NCI-H1417 (cell line): ENCODE measurements at regions not wholly inside any gene's neighbourhood (a gene's known extent, or its start where the extent isn't known, plus 50 kb on each side); places are given as distances from the start of the nearest gene placed in this dataset.
"Not testable (repeated sequence)": the region's sequence is repeated elsewhere in the genome, so short reads cannot be mapped to it uniquely, and the experiment has no call there.

Source experiments
- DNase-seq, 3 experiments: peaks; one replicate each; lab custom pipeline; 2025; lab: John Stamatoyannopoulos, UW

DNA sequence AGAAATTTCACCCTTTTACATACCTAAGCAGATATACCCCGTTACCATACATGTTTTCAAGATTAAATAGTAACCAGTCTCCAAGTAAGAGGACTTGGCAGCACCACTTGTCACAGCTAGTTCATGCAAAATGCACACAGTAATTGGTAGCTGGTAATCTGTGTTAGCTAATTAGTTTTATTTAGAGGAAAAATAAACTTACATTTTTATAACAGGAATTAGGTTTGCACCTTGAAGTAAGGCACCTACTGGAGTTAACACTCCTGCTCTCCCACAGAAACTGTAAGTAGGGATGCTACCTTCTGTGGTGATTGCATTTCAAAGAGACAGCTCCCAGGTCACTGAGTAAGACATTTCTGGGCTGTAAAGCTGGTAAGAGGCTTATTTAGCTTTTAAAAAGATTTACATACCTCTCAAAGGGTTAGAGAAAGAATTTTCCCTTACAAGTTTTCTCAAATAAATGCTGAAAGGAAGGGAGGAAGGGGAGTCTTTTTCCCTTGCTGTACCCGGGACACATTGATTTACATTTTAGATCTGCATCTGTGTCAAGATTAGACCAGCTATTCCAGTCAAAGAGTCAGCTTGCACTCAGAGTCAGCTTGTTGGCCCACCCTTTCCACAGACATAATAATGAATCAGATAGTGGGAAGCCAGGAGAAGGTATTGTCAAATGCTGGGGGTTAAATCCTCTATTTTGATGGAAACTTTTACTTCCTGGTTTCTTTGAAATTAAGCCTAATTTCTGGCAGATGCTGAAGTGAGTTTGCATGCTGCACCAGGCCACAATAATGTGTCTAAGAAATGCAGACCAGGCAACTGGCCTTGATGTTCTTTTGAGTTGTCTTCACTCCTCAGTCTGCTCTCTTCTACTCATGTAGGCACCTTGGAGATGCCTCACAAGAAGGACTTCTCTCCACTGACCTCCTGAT lies 77.6 kb upstream of the CHD2 start:
- DNase-seq, result peak in 2 of 3 experiments; percentile 38 to 72

DNA sequence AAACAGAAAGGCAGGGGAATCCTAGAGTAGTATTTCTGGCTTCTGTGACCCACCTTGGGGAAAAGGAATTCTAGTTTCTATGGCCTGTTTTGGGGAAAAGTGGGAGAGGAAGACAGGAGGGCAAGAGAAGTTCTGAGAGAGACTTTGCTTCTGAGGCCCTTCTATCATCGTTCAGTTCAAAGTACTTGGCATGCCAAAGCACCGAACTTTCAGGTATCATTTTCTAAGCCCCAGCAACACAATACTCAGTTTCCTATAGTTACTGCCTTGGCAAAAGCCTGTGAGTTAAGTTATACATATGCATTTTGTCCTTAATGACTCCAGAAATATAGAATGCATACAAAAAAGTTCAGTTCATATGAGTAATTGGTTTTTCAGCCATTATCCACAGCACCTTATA lies 74.1 kb upstream of the CHD2 start:
- no peak for DNase-seq

DNA sequence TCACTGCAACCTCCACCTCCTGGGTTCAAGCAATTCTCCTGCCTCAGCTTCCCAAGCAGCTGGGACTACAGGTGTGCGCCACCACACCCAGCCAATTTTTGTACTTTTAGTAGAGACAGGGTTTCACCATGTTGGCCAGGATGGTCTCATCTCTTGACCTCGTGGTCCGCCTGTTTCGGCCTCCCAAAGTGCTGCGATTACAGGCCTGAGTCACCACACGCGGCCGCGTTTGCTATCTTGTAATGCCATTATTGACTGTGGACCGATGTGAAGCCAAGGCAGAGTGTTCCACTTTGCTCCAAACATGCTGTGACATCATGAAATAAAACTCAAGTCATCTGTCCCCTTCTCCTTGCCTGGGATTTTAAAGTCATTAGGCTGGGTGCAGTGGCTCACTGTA lies 72.1 kb upstream of the CHD2 start:
- DNase-seq, result not testable (repeated sequence)

DNA sequence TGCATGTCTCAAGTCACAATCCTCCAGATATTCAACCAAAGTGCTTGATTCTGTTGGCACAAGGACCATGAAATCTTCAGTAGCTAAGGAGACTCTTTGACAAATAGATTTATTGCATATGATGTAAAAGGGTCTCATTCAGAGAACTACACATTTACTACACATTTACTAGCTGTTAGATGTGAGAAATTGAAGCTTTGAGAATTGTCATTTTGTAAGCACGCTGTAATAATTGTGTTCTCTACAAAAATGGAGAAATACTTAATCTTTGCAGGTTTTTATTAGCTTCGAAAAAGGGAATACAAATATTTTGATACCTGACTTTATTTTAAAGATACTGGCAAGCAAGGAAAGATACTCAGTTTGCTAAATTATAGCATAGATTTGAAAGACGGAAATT lies 70.2 kb upstream of the CHD2 start:
- no peak for DNase-seq

DNA sequence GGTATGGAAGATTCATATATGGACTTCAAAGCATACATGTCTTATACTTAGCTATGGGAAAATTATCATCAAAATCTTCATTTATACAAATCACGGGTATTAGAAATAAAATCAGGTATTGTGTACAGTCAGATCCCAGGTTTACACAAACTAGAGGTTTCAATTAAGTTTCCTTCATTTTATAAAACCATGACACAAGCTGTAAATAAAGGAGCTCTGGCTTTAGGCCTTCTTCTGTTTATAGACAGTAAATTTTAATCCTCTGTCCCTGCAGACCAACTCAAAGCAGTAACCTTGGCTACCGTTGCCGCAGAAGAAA lies 68.8 kb upstream of the CHD2 start:
- DNase-seq, result no peak

DNA sequence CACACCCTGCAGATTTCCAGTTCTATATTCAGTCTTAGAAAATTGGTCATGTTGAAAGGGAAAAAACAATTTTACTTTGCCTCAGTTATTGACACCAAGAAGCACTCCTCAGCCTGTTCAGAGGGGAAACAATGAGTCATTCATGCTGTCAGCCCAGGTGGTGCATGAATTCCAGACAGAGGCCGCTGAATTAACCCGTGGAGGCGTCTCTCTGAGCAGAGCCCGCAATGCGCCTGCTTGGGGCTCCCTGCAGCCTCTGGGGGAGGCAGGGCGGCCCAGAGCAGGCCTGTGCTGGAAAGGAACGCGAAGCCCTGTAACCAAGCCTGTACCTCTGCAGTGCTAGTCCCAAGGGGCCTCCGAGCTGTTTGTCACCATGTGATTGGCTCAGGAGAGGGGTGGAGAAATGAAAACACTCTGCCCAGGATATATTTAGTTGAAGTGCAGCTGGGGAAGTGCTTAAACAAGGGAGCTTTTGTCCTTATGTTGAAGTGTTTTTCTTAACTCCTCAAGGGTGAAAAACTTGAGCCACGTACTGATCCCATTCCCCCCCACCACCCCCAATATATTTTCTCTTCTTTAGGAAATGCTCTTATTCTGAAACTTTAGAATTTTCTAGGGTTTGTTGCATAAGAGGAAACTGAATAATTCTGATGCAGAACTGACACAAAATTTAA lies 68.3 kb upstream of the CHD2 start:
- peak; percentile 98 to 100 (median 100) for DNase-seq

DNA sequence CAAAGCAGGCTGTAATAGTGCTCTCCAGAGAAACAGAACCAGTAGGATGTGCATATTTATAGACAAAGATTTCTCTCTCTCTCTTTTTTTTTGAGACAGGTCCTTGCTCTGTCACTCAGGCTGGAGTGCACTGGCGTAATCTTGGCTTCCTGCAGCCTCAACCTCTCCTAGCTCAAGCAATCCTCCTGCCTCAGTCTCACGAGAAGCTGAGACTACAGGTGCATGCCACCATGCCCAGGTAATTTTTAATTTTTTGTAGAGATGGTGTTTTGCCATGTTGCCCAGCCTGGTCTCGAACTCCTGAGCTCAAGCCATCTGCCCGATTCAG lies 67.1 kb upstream of the CHD2 start:
- DNase-seq, result no peak

DNA sequence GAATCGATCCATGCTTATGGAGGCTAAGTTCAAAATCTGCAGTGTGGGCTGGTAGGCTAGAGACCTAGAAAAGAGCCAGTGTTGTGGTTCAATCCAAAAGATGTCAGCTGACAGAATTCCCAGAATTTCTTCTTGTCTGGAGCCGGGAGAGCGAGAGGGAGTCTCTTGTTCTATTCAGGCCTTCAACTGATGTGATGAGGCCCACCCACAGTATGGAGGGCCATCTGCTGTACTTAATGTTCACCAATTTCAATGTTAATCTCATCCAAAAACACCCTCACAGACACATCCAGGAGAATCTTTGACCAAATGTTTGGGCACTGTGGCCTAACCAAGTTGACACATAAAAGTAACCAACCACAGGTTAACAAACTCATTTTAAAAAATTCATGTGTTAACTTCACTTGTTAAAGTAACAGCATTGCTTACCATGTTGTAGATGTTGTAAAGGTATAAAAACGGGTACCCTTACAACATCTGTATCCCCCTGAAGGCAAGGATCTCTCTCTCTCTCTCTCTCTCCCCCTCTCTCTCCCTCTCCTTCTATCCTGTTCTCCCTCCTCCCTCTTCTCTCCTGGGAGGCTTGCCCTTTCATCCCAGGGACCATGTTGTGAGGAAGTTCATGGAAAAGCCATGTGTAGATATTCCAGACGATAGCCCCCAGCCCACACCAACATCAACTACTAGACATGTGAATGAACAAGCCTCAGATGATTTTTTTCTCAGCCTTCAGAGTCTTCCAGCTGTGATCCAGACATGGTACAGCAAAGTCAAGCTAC lies 66.4 kb upstream of the CHD2 start:
- DNase-seq, result no peak

DNA sequence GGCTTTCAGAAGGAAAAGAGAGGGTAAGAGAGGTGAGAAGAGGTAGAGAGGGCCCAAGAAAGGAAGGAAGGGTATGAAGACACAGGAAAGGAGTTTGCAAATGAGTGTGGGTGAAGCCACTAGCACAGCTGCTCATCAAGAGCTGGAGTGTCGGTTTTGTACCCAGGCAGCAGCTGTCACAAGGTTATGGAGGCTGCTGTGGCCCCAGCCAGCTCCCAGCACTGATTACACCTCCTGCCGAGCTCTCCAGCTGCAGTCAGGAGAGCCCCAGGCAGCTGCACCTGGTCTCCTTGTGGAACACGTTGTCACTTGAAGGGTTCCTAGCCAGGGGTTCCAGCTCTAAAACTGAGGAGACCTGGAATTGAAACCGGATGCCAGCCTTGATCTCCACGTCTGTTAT lies 60.4 kb upstream of the CHD2 start:
- DNase-seq, result peak; percentile 91 to 96 (median 93)

DNA sequence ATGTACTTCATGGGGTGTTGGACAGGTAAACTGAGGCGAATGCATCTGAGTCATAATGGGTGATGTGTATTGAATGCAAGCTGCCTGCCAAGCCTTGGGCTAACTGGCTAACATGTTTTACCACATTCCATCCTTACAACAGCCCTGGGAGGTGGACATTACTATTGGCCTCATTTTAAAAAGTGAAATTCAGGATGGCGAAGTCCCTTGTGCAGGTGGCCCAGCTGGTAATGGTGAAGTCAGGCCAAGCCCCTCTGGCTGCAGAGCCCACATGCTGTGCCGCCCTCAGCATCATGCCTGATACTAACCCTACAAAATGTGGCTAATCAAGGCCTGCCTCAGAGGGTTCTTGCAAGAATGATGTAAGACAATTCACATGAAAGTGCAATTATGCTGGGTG lies 60.0 kb upstream of the CHD2 start:
- DNase-seq, result no peak

DNA sequence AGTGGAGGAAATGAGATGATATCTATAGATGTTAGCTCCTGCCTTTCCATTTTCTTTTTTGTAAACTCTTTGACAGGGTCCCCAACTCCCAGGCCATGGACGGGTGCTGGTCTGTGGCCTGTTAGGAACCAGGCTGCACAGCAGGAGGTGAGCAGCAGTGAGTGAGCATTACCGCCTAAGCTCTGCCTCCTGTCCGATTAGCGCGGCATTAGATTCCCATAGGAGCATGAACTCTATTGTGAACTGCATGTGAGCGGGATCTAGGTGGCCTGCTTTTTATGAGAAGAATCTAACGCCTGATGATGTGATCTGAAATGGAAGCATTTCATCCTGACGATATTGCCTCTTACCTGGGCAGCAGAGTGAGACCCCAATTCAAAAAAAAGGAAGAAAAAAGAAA lies 56.8 kb upstream of the CHD2 start:
- DNase-seq, result no peak

DNA sequence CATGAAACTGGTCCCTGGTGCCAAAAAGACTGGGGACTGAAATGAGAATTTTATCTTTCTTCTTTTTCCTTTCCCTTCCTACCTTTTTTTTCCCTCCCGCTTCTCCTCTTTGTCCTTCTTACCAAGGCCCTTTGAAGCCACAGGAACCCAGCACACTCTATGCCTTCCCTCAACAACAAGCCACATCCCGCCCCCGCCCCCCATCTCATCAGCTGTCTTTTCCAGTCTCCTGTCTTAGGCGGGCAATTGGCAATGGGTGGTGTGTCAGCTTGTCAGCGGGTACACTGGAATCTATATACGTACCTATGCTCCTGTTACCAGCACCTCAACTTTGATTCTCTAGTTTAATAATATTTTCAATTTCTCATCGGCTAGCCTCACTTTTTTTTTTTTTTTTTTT lies 56.3 kb upstream of the CHD2 start:
- DNase-seq, result no peak

DNA sequence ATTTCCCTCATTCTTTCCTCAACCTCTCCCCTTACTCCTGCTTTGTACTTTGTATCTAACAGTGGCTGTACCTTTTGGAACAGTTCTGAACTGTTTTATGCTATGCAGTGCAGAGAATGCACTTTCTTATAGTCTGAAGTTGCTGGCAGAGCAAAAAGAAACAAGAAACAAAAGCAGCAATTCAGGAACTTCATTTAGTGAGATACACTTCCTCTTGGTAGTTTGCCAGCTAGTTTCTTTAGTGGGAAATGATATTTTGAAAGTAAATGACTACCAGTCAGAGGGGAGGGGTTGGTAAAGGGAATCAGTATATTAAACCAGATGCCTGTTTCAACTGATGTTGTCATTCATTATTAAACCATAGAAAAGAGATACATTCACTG lies 55.0 kb upstream of the CHD2 start:
- no peak for DNase-seq

DNA sequence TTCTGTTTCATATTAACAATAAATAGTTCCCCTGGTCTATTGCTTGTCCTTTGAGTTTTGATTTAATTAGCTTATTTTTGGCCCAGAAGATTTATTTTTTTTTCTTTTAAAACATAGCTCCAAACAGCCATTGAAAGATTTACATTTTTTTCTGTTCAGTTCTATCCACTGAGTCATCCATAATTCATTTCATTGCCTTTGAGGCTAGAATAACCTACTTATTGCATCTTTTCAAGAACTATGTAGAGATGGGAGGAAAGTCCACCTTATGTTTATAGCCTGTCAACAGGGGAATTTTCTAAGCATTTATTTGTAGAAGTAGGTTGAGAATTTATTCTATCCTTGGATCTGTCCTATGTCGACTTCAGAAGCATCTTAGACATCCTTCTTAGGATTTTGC lies 53.4 kb upstream of the CHD2 start:
- DNase-seq, result no peak

DNA sequence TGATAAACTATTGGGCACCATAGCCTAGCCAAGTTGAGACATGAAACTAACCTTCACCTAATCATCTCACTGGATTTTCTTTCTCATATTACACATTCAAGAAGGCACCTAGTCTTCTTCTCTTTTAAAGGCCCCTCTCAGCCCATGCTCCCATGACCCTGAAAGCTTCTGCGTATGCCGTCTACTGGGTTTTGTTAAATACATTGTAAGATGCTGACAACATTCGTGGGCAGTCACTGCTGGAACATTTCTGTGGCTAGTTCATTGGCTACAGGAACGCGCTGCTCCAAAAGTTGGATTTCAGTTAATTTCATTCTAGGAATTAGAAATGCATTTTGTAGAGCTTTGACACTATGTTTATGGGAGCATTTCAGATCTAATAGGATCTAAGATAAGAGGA lies 52.3 kb upstream of the CHD2 start:
- DNase-seq, result no peak

DNA sequence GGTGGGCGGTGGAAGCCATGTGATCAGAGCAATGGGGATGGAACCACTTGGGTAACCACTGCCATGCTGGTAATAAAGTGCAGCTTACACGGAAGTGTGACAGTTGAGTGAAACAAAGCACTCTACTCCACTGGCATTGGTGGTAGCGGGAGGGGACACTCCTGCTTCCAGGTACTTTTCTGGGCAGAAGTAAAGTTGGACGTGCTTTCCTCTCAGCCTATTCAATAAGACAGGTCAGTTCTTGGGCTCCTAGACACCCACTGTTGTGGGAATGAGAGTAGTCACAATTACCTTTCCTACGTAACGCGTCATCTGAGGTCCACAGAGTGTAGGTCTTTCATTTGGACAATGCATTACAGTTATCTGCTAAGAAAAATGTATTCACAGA lies 51.7 kb upstream of the CHD2 start:
- no peak for DNase-seq

DNA sequence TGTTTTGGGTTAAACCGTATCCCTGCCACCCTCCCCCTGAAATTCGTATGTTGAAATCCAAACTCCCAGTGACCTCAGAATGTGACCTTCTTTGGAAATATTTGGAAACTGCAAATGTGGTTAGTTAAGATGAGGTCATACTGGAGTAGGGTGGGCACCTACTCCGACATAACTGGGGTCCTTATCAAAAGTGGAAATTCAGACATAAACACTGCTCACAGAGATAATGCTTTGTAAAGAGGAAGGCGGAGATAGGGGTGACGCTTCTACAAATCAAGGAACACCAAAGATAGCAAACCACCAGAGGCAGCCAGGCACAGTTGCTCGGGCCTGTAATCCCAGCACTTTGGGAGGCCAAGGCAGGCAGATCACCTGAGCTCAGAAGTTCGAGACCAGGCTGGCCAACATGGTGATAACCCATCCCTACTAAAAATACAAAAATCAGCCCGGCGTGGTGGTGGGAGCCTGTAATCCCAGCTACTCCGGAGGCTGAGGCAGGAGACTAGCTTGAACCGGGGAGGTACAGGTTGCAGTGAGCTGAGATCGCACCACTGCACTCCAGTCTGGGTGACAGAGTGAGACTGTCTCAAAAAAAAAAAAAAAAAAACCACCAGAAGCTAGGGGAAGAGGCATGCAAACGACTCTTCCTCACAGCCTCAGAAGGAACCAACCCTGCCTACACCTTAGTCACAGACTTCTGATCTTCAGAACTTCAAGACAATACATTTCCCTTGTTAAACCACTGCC lies 51.1 kb upstream of the CHD2 start:
- DNase-seq, result no peak

DNA sequence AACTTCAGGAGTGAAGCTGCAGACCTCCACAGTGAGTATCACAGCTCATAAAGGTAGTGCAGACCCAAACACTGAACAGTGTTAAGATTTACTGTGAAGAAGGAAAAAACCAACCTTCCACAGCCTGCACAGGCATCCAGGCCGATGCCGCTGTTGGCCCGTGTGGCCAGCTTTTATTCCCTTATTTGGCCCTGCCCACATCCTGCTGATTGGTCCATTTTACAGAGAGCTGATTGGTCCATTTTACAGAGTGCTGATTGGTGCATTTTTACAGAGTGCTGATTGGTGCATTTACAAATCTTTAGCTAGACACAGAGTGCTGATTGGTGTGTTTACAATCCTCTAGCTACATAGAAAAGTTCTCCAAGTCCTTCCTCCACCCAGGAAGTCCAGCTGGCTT lies 49.9 kb upstream of the CHD2 start:
- not testable (repeated sequence) for DNase-seq
